ENCODE measurements at regions not wholly inside any gene's neighbourhood (a gene's known extent, or its start where the extent isn't known, plus 50 kb on each side); places are given as distances from the start of the nearest gene placed in this dataset.
A peak's percentile ranks its signal among the peaks of the same experiment; 100 is the strongest.

DNA sequence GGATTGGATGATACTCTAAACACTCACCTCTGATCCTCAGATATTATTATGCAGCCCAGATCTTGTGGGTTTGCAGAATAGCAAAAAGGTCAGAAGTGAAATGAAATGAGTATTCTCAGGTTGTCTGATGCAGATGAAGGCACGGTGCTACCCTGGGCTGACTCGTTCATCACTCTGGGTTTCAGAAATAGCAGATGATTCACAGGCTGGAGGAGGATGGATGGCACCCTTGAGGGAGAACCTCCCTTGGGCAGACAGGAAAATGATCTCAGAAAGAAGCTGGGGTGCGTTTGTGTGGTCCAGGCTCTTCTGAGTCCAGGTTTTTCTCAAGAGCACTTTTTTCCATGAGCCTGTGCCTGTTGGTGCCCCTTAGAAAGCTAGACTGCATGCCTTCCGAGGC, 515.8 kb upstream of the MKI67 start:
- in situ Hi-C loops (cut with HindIII; ENCODE audit: low pct_unique_long_range_greater_than_20kb, low sequenced_read_pairs) = no loop called here
- DNase-seq (ENCODE audit: low read depth, low spot score) = no peak

DNA sequence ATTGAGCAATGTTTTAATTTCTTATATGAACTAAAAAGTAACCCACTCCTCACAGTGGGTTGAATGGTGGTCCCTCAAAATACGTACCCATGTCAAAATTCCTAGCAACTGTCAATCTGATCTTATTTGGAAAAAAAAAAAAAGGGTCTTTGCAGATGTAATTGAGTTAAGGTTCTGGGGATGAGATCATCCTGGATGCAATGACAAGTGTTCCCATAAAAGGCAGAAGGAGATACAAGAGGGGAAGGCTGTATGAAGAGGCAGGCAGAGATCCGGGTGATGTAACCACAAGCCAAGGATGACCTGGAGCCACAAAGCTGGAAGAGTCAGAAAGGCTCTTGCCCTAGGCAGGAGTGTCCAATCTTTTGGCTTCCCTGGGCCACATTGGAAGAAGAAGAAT, 516.3 kb upstream of the MKI67 start:
- no peak for DNase-seq (ENCODE audit: low read depth, low spot score)
- in situ Hi-C loops (cut with HindIII; ENCODE audit: low pct_unique_long_range_greater_than_20kb, low sequenced_read_pairs) = no loop called here

DNA sequence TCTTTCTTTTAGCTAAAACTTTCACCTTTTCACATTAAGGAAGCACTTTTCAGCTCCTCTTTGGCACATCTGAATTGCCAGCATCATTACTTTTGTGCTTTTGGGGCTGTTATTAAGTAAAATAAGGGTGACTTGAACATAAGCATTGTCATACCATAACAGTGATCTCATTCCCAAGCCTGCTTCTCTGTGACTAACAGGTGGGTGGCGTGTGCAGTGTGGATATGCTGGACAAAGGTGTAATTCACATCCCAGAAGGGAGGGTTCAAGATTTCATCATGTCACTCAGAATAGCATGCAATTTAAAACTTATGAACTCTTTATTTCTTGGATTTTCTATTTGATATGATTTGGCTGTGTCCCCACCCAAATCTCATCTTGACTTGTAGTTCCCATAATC, 517.4 kb upstream of the MKI67 start:
- no peak for DNase-seq (ENCODE audit: low read depth, low spot score)
- in situ Hi-C loops (cut with HindIII; ENCODE audit: low pct_unique_long_range_greater_than_20kb, low sequenced_read_pairs) = no loop called here

DNA sequence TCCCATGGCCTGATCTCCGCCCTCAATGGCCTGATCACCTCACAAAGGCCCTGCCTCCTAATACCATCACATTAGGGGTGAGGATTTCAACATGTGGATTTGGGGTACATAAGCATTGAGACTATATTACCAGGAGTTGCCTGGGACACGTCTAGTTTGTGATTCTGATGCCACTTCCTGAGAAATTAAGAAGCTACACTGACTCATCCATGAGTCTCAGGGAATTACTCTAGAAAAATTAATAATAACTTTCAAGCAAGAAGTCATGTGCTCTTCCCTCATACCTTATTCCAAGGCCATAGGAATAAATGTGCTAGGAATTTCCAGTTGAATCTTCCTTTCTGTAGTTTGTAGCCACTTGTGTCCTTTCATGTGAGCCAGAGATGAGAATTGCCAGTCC, 519.3 kb upstream of the MKI67 start:
- in situ Hi-C loops (cut with HindIII; ENCODE audit: low pct_unique_long_range_greater_than_20kb, low sequenced_read_pairs) = no loop called here
- no peak for DNase-seq (ENCODE audit: low read depth, low spot score)

DNA sequence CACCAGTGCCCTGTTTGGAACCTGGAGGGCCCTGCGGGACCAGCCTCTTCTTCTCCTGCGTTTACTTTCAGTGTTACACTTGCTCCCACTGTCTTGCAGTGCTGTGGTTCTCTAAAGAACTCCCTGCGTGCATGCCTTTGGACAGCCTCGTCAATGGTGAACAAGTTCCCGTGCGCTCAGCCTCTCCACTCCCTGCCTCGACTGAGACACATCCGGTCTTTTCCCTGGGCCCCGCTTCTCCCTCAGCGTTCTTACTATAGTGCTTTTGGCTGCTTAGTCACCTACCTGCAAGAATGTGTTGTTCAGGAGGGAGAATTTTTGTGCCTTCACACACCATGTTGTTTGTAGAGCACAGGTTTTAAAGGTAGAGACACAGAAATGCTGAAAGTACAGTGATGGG, 520.7 kb upstream of the MKI67 start:
- in situ Hi-C loops (cut with HindIII; ENCODE audit: low pct_unique_long_range_greater_than_20kb, low sequenced_read_pairs) = no loop called here
- DNase-seq (ENCODE audit: low read depth, low spot score) = no peak

DNA sequence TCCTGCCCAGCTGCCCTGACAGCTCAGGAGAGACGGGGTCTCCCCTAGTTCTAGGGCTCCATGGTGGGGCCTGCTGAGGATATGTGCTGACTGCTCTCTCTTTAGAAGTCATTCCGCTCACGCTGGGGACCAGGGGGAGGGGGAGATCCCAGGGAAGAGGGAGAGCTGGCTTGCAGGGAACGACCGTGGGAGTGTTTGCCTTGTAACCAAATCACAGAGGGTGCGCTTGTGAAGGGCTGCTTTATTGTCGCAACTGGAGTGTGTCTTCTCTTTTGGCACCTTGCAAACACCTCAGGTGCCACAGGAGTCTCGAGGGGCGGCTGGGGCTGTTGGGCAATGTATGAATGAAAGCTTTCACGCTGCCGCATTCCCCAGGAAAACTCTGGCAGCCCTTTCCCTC, 531.3 kb upstream of the MKI67 start:
- DNase-seq (ENCODE audit: low read depth, low spot score) = no peak
- in situ Hi-C loops (cut with HindIII; ENCODE audit: low pct_unique_long_range_greater_than_20kb, low sequenced_read_pairs) = no loop called here

DNA sequence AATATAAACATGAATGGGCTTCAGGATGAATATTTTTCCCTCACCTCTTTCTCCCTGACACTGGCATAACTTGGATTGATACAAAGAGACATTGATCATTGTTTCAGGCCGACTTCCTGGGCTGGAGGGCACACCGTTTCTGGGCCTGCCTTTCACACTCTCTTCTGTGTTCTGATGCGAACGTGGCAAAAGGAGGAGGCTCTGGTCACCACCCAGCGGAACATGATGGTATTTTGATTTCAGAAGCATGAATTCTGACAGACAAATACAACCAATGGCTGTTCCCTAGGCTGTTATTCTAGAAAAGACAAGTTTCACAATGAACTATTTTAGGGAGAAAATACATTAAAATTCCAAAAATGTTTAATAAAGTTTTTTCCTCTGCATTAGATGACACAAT, 534.5 kb upstream of the MKI67 start:
- peak; percentile 69 for DNase-seq (ENCODE audit: low read depth, low spot score)

DNA sequence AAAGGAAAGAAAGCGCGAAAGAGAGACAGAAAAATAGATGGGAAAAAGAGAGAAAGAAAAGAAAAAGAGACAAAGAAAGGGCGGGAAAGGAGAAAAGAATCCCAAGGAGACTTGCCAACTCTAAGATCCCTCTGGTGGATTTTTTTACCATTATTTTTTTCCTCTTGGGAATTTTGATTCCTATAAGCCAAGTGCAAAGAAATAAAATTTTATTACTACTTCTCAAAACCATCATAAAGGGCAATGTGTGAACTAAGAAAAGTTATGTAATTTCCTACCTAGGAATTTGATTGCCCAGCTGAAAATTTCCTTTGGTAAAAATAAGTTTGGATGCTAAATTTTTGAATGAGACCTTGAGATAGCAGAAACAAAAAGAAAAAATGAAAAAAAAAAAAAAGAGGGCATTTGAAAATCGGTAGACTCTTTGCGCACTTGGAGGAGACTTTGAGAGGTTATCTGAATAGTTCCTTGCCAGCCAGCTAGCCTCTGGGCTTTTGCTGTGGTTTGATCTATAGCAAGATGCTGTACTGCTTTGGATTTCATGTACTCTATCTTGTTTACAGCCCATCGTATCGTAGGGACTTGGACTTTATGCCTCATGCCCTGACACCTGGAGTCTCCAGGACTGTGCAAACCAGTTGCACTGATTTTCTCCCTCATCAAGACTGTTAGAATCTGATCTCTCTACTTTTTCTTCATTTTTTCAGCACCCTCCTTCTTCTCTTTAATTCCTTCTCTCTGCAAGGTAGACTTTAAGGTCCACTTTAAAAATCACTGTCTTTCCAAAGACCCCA, 535.4 kb upstream of the MKI67 start:
- no peak for DNase-seq (ENCODE audit: low read depth, low spot score)
- in situ Hi-C loops (cut with HindIII; ENCODE audit: low pct_unique_long_range_greater_than_20kb, low sequenced_read_pairs) = no loop called here

More for the DNA sequence above, 534.5 kb upstream of the MKI67 start:
- in situ Hi-C loops (cut with HindIII; ENCODE audit: low pct_unique_long_range_greater_than_20kb, low sequenced_read_pairs) = no loop called here

DNA sequence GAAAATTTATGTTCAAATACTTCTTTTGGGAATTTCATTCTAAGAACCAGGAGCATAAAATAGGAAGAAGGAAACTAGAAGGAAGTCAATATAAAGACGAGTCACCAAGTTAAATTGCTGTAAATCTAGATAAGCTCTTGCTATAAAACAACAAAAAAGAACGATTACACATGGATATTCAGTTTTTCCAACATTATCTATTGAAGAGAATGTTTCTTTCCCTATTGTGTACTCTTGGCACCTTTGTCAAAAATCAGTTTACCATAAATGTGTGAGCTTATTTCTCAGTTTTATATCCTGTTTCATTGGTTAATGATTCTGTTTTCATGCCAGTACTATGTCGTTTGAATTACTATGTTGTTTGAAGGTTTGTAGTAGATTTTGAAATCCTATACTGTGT, 536.3 kb upstream of the MKI67 start:
- in situ Hi-C loops (cut with HindIII; ENCODE audit: low pct_unique_long_range_greater_than_20kb, low sequenced_read_pairs) = no loop called here
- DNase-seq (ENCODE audit: low read depth, low spot score) = no peak

DNA sequence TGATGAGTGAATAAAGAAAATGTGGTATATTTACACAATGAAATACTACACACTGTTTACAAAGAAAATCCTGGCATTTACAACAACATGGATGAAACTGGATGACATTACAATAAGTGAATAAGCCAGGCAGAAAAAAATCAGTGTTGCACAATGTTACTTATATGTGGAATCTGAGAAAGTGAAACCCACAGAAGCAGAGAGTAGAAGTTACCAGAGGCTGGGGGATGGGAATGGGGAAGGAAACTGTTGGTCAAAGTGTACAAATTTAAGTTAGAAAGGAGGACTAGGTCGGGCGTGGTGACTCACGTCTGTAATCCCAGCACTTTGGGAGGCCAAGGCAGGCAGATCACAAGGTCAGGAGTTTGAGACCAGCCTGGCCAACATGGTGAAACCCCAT, 538.5 kb upstream of the MKI67 start:
- DNase-seq (ENCODE audit: low read depth, low spot score) = no peak

DNA sequence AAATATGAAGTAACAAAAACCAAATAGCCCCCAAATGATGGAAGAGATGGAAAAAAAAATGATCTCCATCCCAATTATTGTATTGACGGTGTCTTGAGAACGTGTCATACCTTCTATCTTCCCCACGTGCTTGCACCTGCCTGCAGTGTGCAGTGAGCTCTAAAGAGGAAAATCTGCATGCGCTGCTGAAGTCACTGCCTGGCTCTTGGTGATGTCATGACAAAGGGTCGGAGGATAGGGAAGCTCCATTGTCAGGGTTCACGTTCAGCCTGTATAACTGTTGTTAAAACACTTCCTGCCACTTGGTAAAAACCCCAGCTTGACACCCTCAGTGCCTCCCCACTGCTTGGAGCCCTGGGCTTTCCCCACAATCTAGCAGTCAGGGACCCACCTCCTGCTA, 549.2 kb upstream of the MKI67 start:
- in situ Hi-C loops (cut with HindIII; ENCODE audit: low pct_unique_long_range_greater_than_20kb, low sequenced_read_pairs) = no loop called here
- no peak for DNase-seq (ENCODE audit: low read depth, low spot score)

More for the DNA sequence above, 538.5 kb upstream of the MKI67 start:
- in situ Hi-C loops (cut with HindIII; ENCODE audit: low pct_unique_long_range_greater_than_20kb, low sequenced_read_pairs) = no loop called here

DNA sequence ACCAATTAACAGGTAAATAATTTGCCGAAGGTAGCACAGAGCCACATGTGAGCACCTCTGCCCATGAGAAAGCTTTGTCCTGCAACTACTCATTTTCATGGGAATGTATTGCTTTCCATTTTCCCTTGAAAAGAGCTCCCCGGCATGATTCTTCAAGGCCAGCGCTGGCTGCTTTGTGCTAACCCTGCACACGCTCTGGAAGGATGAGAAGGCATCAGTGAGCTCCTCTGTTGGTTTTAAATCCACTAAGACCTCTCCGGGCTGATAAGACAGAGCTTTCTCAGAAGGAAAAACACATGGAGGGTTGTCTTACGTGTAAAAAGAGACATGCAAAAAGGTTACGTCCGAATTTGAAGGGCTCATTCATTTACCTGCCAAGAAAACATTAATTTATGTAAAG, 553.9 kb upstream of the MKI67 start:
- in situ Hi-C loops (cut with HindIII; ENCODE audit: low pct_unique_long_range_greater_than_20kb, low sequenced_read_pairs) = no loop called here

DNA sequence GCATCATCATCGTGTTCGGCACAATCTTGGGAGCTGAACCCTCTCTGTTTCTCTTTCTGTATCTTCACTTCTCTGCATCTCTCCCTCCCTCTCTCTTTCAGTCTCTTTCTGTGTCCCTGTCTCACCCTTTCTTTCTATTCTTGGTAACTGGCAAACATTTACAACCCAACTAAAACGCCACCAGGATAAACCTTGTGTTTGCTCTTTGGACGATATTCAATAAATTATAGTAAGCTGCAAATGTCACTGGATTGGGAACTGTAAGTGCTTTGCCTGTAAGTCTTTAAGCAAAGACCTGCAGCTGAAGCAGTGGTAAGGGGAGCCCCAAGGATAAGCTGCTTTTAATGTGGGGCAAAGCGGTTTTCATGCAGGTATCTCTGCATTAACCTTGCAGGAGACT, 558.0 kb upstream of the MKI67 start:
- no peak for DNase-seq (ENCODE audit: low read depth, low spot score)
- in situ Hi-C loops (cut with HindIII; ENCODE audit: low pct_unique_long_range_greater_than_20kb, low sequenced_read_pairs) = no loop called here

More for the DNA sequence above, 553.9 kb upstream of the MKI67 start:
- no peak for DNase-seq (ENCODE audit: low read depth, low spot score)

DNA sequence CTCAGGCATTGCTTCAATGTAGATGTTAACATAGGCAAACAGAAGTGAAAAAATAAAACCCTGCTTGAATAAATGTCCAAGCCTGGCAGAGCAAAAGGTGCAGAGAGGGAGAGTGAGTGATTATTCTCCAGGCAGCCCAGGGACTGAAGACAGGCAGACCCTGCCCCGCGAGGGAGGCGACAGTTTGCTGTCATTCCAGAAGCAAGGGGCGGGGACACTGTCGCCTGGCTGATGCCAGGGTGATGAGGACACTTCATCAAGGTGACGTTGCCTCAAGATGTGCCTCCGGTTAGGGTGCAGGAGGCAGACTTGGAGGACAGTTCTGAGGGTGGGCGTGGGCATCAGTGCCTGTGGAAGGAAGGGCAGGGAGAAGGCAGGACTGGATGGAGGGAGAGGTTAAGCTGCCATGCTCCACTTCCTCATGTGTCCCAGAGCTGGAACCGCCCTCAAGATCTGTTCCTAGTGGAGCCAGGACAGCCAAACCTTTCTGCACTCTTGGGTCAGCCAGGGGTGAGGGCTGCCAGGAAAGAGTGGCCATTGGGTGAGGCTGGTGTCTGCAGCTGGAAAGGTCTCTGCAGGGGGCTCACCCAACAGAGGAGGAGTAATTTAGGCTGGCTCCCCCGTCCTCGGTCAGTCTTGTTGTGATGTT, 560.5 kb upstream of the MKI67 start:
- in situ Hi-C loops (cut with HindIII; ENCODE audit: low pct_unique_long_range_greater_than_20kb, low sequenced_read_pairs) = no loop called here

DNA sequence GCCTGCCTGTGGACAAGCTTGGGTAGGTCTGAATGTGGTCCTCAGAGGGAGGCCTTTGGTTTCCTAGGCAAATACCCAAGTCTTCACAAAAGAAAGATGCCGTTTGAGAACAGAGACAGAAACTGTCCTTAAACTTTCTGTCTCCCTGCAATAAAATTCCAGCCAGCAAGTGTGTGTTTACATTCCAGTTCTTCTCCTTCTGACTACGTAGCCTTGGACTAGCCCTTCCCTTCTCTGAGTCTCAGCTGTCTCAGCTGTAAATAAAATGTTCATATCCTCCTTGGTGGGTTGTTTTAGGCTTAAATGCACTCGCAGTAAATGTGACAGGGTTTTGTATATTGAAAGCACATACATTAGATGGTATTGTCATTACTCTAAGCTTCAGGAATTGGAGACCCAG, 561.2 kb upstream of the MKI67 start:
- DNase-seq (ENCODE audit: low read depth, low spot score) = no peak
- in situ Hi-C loops (cut with HindIII; ENCODE audit: low pct_unique_long_range_greater_than_20kb, low sequenced_read_pairs) = no loop called here

More for the DNA sequence above, 560.5 kb upstream of the MKI67 start:
- DNase-seq (ENCODE audit: low read depth, low spot score) = no peak

DNA sequence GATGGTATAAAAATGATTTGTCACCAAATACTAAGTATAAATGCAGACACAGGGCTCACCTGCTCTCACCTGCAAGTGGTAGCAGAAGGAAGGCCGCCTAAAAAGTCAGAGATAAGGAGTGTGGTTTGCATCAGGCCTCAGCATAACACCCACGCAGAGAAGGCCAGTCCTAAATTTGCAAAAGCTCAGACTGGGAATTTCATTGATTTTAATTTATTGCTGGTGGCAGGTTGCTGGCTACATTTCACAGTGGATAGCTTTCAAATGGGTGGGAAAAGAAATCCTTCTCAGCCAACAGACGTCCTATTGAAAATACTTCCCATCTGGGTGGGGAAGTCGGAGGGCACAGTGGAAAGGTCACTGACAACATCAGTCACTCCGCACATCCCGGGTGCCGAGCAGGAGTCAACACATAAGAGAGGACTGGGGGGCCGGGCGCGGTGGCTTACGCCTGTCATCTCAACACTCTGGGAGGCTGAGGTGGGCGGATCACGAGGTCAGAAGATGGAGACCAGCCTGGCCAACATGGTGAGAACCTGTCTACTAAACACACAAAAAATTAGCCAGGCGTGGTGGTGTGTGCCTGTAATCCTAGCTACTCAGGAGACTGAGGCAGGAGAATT, 561.8 kb upstream of the MKI67 start:
- no peak for DNase-seq (ENCODE audit: low read depth, low spot score)
- in situ Hi-C loops (cut with HindIII; ENCODE audit: low pct_unique_long_range_greater_than_20kb, low sequenced_read_pairs) = no loop called here

DNA sequence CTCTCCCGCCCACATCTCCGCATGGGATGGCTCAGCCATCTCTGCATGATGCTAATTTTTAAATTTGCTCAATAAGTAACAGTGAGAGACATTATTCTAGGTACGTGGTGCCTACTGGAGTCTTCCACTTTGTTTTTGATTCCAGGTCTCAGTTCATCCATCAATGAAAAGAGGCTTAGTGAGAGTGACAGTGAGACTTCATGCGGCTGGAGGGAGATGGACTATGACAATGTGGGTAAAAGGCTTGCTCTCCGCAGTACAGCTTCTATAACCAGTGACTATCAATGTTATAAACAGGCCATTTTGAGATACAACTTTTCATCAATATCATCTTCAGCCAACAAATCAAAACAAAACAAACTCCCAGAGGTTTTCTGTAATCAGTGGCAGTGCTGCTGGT, 563.4 kb upstream of the MKI67 start:
- DNase-seq (ENCODE audit: low read depth, low spot score) = no peak
- in situ Hi-C loops (cut with HindIII; ENCODE audit: low pct_unique_long_range_greater_than_20kb, low sequenced_read_pairs) = no loop called here

DNA sequence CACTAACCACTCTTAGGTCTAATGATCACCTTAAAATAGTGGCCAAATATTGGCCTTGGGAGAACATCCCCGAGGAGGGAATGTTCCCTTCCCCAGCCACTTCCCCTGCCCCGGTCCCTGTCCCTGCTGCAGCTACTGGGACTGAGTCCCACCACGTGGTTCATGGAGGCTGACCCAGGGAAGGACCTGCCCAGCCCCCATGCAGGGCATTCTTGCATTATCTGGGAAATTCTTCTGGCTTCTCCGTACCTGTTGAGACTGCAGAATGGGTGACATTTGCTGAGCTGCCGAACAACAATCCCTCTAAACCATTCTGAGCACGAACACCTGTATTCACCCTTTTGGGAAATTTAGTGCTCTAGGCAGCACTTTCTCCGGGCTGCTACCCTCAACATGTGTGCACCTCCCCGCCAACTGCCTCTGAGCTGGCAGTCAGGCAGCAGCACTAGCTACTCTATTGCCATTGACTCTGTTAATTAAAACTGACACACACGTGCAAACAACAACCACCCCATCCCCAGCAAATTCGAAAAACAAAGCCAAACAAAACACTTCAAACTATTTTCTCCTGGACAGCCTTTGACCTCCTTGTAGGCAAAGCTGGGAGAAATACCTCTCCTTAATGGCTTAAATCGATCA, 567.4 kb upstream of the MKI67 start:
- in situ Hi-C loops (cut with HindIII; ENCODE audit: low pct_unique_long_range_greater_than_20kb, low sequenced_read_pairs) = no loop called here
- DNase-seq (ENCODE audit: low read depth, low spot score) = no peak

Measured in SK-MEL-5 (cell line).